OCI-LY1 (cell line): ENCODE measurements at regions not wholly inside any gene's neighbourhood (a gene's known extent, or its start where the extent isn't known, plus 50 kb on each side); places are given as distances from the start of the nearest gene placed in this dataset.

ENCODE experiments used
- H2AFZ ChIP-seq: fragments of 200-600 bp; sonication (generic), shearing (Covaris generic); 2 replicates; pipeline ENCODE4 v1.6.0; 2014; ENCODE audit warnings: antibody characterized with exemption, mild to moderate bottlenecking, low read length
- H3F3A ChIP-seq: fragments of 200-600 bp; sonication (generic), shearing (Covaris generic); 2 replicates; pipeline ENCODE4 v1.6.0; 2014; ENCODE audit warnings: mild to moderate bottlenecking, antibody characterized with exemption, low read length, moderate library complexity; ENCODE audit not compliant: insufficient read depth
- H3K27ac ChIP-seq: fragments of 200-600 bp; sonication (generic); 2 replicates; pipeline ENCODE4 v1.5.1; 2014; ENCODE audit warnings: low read length, mixed run types, mild to moderate bottlenecking, low read depth; ENCODE audit not compliant: poor library complexity, severe bottlenecking
- H3K27me3 ChIP-seq: fragments of 200-600 bp; sonication (generic); 2 replicates; pipeline ENCODE4 v1.6.0; 2014; ENCODE audit warnings: antibody characterized with exemption, mild to moderate bottlenecking, low read length, moderate library complexity; ENCODE audit not compliant: insufficient read depth
- H3K36me3 ChIP-seq: fragments of 200-600 bp; sonication (generic); 2 replicates; pipeline ENCODE4 v1.6.1; 2014; ENCODE audit warnings: mild to moderate bottlenecking, antibody characterized with exemption, low read length, moderate library complexity, mixed read lengths; ENCODE audit not compliant: insufficient read depth
- H3K4me1 ChIP-seq: fragments of 200-600 bp; sonication (generic); 2 replicates; pipeline ENCODE4 v1.5.1; 2014; ENCODE audit warnings: mild to moderate bottlenecking, low read length, moderate library complexity; ENCODE audit not compliant: insufficient read depth, severe bottlenecking
- H3K4me2 ChIP-seq: fragments of 200-600 bp; sonication (generic), shearing (Covaris generic); 2 replicates; pipeline ENCODE4 v1.6.1; 2014; ENCODE audit warnings: low read length
- H3K4me3 ChIP-seq: fragments of 200-600 bp; sonication (generic); 2 replicates; pipeline ENCODE4 v1.5.1; 2014; ENCODE audit warnings: low read length, low read depth, mild to moderate bottlenecking, mixed read lengths; ENCODE audit not compliant: poor library complexity, severe bottlenecking
- H3K79me2 ChIP-seq: fragments of 200-600 bp; shearing (Covaris generic); 2 replicates; pipeline ENCODE4 v1.6.1; 2016; ENCODE audit warnings: mixed run types, low read length, mixed read lengths; ENCODE audit not compliant: insufficient read depth
- H3K9ac ChIP-seq: fragments of 200-600 bp; sonication (generic), shearing (Covaris generic); 2 replicates; pipeline ENCODE4 v1.6.1; 2014; ENCODE audit warnings: mild to moderate bottlenecking, low read length, mixed read lengths
- H3K9me2 ChIP-seq: fragments of 200-600 bp; sonication (generic), shearing (Covaris generic); 2 replicates; pipeline ENCODE4 v1.6.1; 2014; ENCODE audit warnings: low read depth, mild to moderate bottlenecking, low read length, mixed read lengths
- H3K9me3 ChIP-seq: fragments of 200-600 bp; shearing (Covaris generic); 2 replicates; pipeline ENCODE4 v1.6.1; 2014; ENCODE audit warnings: low read length, mixed read lengths
- H4K20me1 ChIP-seq: fragments of 200-600 bp; sonication (generic), shearing (Covaris generic); 2 replicates; pipeline ENCODE4 v1.6.0; 2016; ENCODE audit warnings: mild to moderate bottlenecking, low read length; ENCODE audit not compliant: insufficient read depth
- CTCF ChIP-seq: fragments of 200-600 bp; sonication (generic), shearing (Covaris generic); IDR thresholded peaks from 2 replicates; pipeline ENCODE4 v1.5.1; 2017; ENCODE audit warnings: mild to moderate bottlenecking, antibody characterized with exemption, low read length, moderate library complexity, mixed read lengths
- EZH2 ChIP-seq: fragments of 200-600 bp; sonication (generic), shearing (Covaris generic); IDR thresholded peaks from 2 replicates; pipeline ENCODE4 v1.8.0; 2017; ENCODE audit warnings: borderline replicate concordance, mixed run types, mild to moderate bottlenecking, antibody characterized with exemption, low read length, moderate library complexity, mixed read lengths

GRCh38 chr22:48091656-48092223, 1329.3 kb downstream of the TBC1D22A start:
- Histone ChIP-seq H3K4me3 (no peak overlapping the region), H3K27me3 (no peaks in the 10 kb centered on the region), H4K20me1 (no peaks in the 10 kb centered on the region), H3K27ac (peak overlapping the region; percentile 47), H3K36me3 (no peaks in the 10 kb centered on the region), H2AFZ (no peak overlapping the region), H3K4me1 (peaks cover 72% of the 10 kb centered on the region), H3K79me2 (no peaks in the 10 kb centered on the region), H3K9me3 (no peaks in the 10 kb centered on the region), H3F3A (no peaks in the 10 kb centered on the region), H3K4me2 (no peak overlapping the region), H3K9ac (peak overlapping the region; percentile 48; the same call in 1 of the 2 replicates), H3K9me2 (no peaks in the 10 kb centered on the region)
- TF ChIP-seq CTCF (no peak), EZH2 (no peak)

- peaks cover 70% of the 10 kb centered on the region for H3K4me1 ChIP-seq
- H3K9me2 ChIP-seq, result no peaks in the 10 kb centered on the region
- no peaks in the 10 kb centered on the region for H3F3A ChIP-seq
- no peak overlapping the region for H3K4me3 ChIP-seq
- peak overlapping the region; percentile 48; the same call in 1 of the 2 replicates for H3K9ac ChIP-seq
- no peaks in the 10 kb centered on the region for H3K36me3 ChIP-seq
- no peaks in the 10 kb centered on the region for H3K27me3 ChIP-seq
- H3K27ac ChIP-seq, result peak overlapping the region; percentile 47
- no peaks in the 10 kb centered on the region for H3K9me3 ChIP-seq
- H2AFZ ChIP-seq, result no peak overlapping the region
- TF ChIP-seq CTCF (no peak), EZH2 (no peak)
- H3K79me2 ChIP-seq, result no peaks in the 10 kb centered on the region
- H4K20me1 ChIP-seq, result no peaks in the 10 kb centered on the region
- peak overlapping the region; percentile 53; the same call in 1 of the 2 replicates for H3K4me2 ChIP-seq
Measured at GRCh38 chr22:48091060-48091650, 1328.7 kb downstream of the TBC1D22A start.

- Histone ChIP-seq H3F3A (no peaks in the 10 kb centered on the region), H3K4me2 (peak overlapping the region; percentile 53), H3K4me3 (peak overlapping the region; percentile 7), H3K27me3 (no peaks in the 10 kb centered on the region), H3K4me1 (peaks cover 70% of the 10 kb centered on the region), H3K9me3 (no peaks in the 10 kb centered on the region), H2AFZ (no peak overlapping the region), H3K9me2 (no peaks in the 10 kb centered on the region), H3K36me3 (no peaks in the 10 kb centered on the region), H3K79me2 (no peaks in the 10 kb centered on the region), H3K9ac (peak overlapping the region; percentile 48; the same call in 1 of the 2 replicates), H4K20me1 (no peaks in the 10 kb centered on the region), H3K27ac (peak overlapping the region; percentile 47)
- TF ChIP-seq CTCF, result no peak
- no peak for TF ChIP-seq EZH2
Measured at GRCh38 chr22:48090332-48090672, 1327.9 kb downstream of the TBC1D22A start.
